MM.1S (cell line): ENCODE measurements at regions not wholly inside any gene's neighbourhood (a gene's known extent, or its start where the extent isn't known, plus 50 kb on each side); places are given as distances from the start of the nearest gene placed in this dataset.

Source experiments
- EZH2 ChIP-seq: fragments of 300-600 bp; sonication (generic); optimal IDR thresholded peaks from 2 replicates; pipeline ENCODE3; 2017; ENCODE audit warnings: low read depth, mild to moderate bottlenecking, antibody characterized with exemption, low read length, mixed read lengths
- EZH2phosphoT487 ChIP-seq: fragments of 300-600 bp; sonication (generic); IDR thresholded peaks from 2 replicates; pipeline ENCODE4 v1.6.1; 2018; ENCODE audit warnings: antibody characterized with exemption, low read length
- TF ChIP-seq, protein P1 (sequence below): fragments of 300-600 bp; sonication (generic); IDR thresholded peaks from 2 replicates; pipeline ENCODE4 v1.5.1; 2016; ENCODE audit warnings: antibody characterized with exemption, low read length, mixed read lengths

DNA sequence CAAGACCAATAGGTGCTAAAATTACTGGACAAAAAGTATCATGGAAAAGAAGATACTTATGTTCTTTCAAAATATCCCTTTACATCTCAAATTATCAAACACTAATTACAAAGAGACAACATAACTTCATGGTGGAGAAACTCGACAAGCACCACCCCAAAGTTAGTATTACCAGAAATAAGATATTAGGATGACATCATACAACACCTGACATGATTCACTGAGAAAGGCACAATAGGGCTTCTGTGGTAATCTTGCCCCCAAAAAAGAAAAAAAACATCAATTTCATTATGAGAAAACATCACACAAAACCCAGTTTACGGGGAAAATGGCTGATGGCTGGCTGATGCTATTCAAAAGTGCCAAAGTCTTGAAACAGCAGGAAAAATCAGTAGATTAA is 1781.7 kb upstream of the PCDH10 start:
- TF ChIP-seq, protein P1, sequence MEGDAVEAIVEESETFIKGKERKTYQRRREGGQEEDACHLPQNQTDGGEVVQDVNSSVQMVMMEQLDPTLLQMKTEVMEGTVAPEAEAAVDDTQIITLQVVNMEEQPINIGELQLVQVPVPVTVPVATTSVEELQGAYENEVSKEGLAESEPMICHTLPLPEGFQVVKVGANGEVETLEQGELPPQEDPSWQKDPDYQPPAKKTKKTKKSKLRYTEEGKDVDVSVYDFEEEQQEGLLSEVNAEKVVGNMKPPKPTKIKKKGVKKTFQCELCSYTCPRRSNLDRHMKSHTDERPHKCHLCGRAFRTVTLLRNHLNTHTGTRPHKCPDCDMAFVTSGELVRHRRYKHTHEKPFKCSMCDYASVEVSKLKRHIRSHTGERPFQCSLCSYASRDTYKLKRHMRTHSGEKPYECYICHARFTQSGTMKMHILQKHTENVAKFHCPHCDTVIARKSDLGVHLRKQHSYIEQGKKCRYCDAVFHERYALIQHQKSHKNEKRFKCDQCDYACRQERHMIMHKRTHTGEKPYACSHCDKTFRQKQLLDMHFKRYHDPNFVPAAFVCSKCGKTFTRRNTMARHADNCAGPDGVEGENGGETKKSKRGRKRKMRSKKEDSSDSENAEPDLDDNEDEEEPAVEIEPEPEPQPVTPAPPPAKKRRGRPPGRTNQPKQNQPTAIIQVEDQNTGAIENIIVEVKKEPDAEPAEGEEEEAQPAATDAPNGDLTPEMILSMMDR, result no peak
- TF ChIP-seq EZH2, result no peak
- TF ChIP-seq EZH2phosphoT487, result no peak
